ENCODE measurements at regions not wholly inside any gene's neighbourhood (a gene's known extent, or its start where the extent isn't known, plus 50 kb on each side); places are given as distances from the start of the nearest gene placed in this dataset.

DNA sequence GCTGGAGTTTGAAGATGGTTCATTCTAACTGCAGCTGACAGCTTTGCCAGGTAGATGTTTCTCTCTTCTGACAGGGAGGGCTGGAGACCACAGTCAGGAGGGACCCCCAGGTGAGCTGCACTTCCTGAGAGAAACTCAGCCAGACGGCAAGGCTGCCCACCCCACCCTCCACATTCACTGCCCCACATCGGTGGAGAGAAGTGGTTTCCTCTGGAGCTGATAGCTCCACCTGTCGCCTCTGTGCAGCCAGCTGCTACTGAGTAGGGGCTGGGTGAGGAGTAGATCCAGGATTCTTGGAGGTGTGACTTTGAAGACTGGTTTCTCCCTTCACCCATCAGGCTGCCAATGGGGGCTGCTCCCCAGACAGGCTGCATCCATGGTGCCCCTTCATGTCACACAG lies 175.0 kb downstream of the CARTPT start:
- Mint-ChIP-seq H3K27me3 (ENCODE audit: low read depth, poor library complexity) (peaks cover 11% of the 10 kb centered on the region), H3K4me3 (no peak overlapping the region), H3K9me3 (peaks cover 4% of the 10 kb centered on the region), H3K27ac (no peak overlapping the region), H3K4me1 (peaks cover 25% of the 10 kb centered on the region), H3K36me3 (ENCODE audit: low read depth) (no peaks in the 10 kb centered on the region)
- no peak for DNase-seq
- TF ChIP-seq, protein P1, sequence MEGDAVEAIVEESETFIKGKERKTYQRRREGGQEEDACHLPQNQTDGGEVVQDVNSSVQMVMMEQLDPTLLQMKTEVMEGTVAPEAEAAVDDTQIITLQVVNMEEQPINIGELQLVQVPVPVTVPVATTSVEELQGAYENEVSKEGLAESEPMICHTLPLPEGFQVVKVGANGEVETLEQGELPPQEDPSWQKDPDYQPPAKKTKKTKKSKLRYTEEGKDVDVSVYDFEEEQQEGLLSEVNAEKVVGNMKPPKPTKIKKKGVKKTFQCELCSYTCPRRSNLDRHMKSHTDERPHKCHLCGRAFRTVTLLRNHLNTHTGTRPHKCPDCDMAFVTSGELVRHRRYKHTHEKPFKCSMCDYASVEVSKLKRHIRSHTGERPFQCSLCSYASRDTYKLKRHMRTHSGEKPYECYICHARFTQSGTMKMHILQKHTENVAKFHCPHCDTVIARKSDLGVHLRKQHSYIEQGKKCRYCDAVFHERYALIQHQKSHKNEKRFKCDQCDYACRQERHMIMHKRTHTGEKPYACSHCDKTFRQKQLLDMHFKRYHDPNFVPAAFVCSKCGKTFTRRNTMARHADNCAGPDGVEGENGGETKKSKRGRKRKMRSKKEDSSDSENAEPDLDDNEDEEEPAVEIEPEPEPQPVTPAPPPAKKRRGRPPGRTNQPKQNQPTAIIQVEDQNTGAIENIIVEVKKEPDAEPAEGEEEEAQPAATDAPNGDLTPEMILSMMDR (IDR thresholded peaks at IDR 0.05) = no peak

DNA sequence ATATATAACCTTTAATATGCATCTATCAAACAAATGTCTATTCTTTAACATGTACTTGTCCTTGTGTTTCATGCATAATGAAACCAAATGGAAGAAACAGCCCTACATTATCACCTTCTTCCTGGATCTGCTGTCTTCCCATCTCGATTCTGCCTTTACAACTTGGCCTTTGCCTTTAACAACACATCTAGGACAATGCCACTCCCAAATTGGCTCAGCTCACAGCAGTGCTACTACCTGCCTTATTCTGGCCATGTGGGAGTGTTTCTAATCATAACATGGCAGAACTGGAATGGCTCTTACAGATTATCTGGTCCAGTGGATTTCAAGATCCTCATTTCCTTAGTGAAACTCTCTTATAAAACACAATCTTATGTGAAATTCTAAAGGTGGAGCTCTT lies 176.5 kb downstream of the CARTPT start:
- H3K4me3 Mint-ChIP-seq = no peak overlapping the region
- no peak for DNase-seq
- TF ChIP-seq, protein P1 (IDR thresholded peaks at IDR 0.05) = no peak
- H3K36me3 Mint-ChIP-seq (ENCODE audit: low read depth) = no peaks in the 10 kb centered on the region
- no peak overlapping the region for H3K27ac Mint-ChIP-seq
- H3K4me1 Mint-ChIP-seq = peaks cover 25% of the 10 kb centered on the region
- H3K27me3 Mint-ChIP-seq (ENCODE audit: low read depth, poor library complexity) = peaks cover 6% of the 10 kb centered on the region
- peaks cover 4% of the 10 kb centered on the region for H3K9me3 Mint-ChIP-seq

DNA sequence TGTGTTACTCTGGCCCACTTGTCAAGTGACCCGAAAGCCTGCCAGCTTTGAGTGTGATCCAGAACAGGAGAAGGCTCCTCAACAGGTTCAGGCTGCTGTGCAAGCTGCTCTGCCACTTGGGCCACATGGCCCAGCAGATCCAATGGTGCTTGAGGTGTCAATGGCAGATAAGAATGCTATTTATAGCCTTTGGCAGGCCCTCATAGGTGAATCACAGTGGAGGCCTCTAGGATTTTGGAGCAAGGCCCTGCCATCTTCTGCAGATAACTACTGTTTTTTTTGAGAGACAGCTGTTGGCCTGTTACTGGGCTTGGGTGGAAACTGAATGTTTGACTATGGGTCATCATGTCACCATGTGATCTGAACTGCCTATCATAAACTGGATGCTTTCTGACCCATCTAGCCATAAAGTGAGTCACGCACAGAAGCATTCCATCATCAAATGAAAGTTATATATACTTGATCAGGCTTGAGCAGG lies 180.8 kb downstream of the CARTPT start:
- peaks cover 4% of the 10 kb centered on the region for H3K9me3 Mint-ChIP-seq
- peaks cover 11% of the 10 kb centered on the region for H3K27me3 Mint-ChIP-seq (ENCODE audit: low read depth, poor library complexity)
- H3K4me1 Mint-ChIP-seq = peaks cover 4% of the 10 kb centered on the region
- TF ChIP-seq, protein P1 (IDR thresholded peaks at IDR 0.05) = no peak
- DNase-seq = no peak
- no peak overlapping the region for H3K27ac Mint-ChIP-seq
- no peak overlapping the region for H3K4me3 Mint-ChIP-seq
- H3K36me3 Mint-ChIP-seq (ENCODE audit: low read depth) = no peaks in the 10 kb centered on the region

DNA sequence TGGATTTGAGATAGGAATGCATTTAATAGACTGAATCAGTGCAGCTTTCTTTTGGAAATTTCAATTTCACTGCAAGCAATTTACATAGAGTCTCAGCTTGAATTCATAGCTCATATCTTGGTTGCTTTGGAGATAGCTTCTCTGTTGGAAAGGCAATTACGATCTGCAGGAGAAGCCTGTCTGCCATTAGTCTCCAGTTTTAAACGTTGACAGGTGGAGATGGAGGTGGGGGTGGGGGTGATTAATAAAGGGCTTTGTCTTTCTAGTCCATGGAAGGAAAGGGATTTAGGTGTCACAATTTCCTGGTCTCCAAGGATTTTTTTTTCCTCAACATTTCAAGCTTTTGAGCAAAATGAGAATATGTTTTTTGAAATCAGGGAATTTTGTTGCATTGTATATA lies 184.7 kb downstream of the CARTPT start:
- TF ChIP-seq, protein P1 (IDR thresholded peaks at IDR 0.05) = no peak
- Mint-ChIP-seq H3K36me3 (ENCODE audit: low read depth) (no peaks in the 10 kb centered on the region), H3K27me3 (ENCODE audit: low read depth, poor library complexity) (peaks cover 9% of the 10 kb centered on the region), H3K9me3 (peaks cover 5% of the 10 kb centered on the region), H3K4me3 (no peak overlapping the region), H3K27ac (no peak overlapping the region), H3K4me1 (peaks cover 31% of the 10 kb centered on the region)
- DNase-seq = no peak

DNA sequence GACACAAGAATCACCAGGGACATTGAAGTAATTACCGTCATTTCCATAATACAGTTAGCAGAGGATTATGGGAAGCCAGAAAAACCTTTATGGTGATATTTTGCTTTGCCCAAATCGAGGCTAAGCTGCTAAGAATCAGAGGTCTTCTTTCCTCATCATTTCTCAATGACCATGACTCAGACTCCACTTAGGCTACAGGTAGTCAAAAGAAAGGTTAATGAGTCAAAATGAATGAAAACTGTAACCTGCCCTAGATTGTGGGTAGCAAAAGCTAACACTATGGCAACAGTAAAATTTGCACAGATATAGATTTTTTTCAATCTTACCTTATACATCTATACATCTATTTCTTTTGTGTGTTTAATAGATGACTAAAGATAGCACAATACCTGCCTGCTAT lies 185.8 kb downstream of the CARTPT start:
- Mint-ChIP-seq H3K27me3 (ENCODE audit: low read depth, poor library complexity) (peaks cover 6% of the 10 kb centered on the region), H3K4me1 (peaks cover 31% of the 10 kb centered on the region), H3K9me3 (peaks cover 5% of the 10 kb centered on the region), H3K36me3 (ENCODE audit: low read depth) (no peaks in the 10 kb centered on the region), H3K4me3 (no peak overlapping the region), H3K27ac (no peak overlapping the region)
- TF ChIP-seq, protein P1 (IDR thresholded peaks at IDR 0.05) = no peak
- DNase-seq = no peak

DNA sequence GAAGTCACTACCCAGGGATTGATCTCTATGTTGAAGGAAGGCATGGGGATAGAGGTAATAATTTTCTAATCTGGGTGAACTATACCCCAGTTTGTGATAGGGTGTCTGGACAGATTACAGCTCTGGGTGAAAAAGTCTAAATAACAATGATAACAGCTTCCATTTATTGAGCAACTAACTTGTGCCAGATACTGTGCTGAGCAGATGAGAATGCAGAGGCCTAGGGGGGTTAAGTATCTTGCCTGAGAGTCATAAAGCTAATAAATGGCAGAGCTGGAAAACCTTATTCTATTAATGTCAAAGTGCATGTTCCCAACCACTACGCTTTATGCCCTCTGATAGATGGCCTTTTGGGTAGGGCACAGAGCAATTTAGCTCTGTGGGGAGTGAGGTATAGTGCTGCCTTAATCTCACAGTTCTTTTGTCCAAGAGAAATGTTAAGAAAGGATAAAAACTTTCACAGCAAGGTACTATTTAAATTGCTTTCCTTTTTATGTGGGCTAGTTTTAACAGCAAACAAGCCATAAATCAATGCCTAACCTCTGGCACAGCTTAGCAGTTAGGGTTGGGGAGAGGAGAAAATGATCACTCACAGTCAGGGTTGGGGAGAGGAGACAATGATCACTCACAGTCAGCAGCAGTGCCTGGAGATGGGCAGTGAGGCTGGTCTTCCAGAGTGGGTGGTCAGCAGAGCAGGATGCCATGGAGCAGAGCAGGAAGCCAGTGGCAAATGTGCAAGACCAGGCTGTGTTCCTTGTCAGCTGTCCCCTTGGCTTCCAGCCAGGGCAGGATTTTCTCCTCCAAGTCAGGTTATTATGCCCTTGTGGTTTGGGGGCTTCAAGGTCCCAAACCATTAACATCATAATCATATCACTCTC lies 187.0 kb downstream of the CARTPT start:
- no peaks in the 10 kb centered on the region for H3K36me3 Mint-ChIP-seq (ENCODE audit: low read depth)
- H3K4me1 Mint-ChIP-seq = peaks cover 31% of the 10 kb centered on the region
- H3K9me3 Mint-ChIP-seq = peaks cover 8% of the 10 kb centered on the region
- no peak overlapping the region for H3K4me3 Mint-ChIP-seq
- TF ChIP-seq, protein P1 (IDR thresholded peaks at IDR 0.05) = no peak
- peak overlapping the region; percentile 94 for H3K27ac Mint-ChIP-seq
- peak; percentile 15 for DNase-seq
- H3K27me3 Mint-ChIP-seq (ENCODE audit: low read depth, poor library complexity) = peaks cover 6% of the 10 kb centered on the region

All from nephron progenitor cell (in vitro differentiated cells).